ENCODE measurements at regions not wholly inside any gene's neighbourhood (a gene's known extent, or its start where the extent isn't known, plus 50 kb on each side); places are given as distances from the start of the nearest gene placed in this dataset.

GRCh38 chr9:73558471-73558870 is 406.8 kb downstream of the ANXA1 start:
- Histone ChIP-seq H3K9me3 (no peaks in the 10 kb centered on the region), H3K36me3 (no peaks in the 10 kb centered on the region), H3K27me3 (no peaks in the 10 kb centered on the region), H3K27ac (no peak overlapping the region), H3K4me3 (no peak overlapping the region), H3K4me1 (no peaks in the 10 kb centered on the region)
- no peak for DNase-seq
- no peak for TF ChIP-seq POLR2A (IDR thresholded peaks at IDR 0.05)
- no peak for TF ChIP-seq CTCF (IDR thresholded peaks at IDR 0.05 in 4 of 5, conservative IDR thresholded peaks at IDR 0.05 in 1 of 5)
- in situ Hi-C loops (cut with MboI; ENCODE audit: low sequenced_read_pairs in 4 of 4) (no loop called here), intact Hi-C loops (cut with DNase I; ENCODE audit: low total_unique reads) (no loop called here)
- ATAC-seq = no peak

GRCh38 chr9:73565026-73565425 is 413.4 kb downstream of the ANXA1 start:
- Histone ChIP-seq H3K27me3 (no peaks in the 10 kb centered on the region), H3K27ac (no peak overlapping the region), H3K36me3 (no peaks in the 10 kb centered on the region), H3K4me3 (no peak overlapping the region), H3K4me1 (no peaks in the 10 kb centered on the region), H3K9me3 (no peaks in the 10 kb centered on the region)
- in situ Hi-C loops (cut with MboI; ENCODE audit: low sequenced_read_pairs in 4 of 4) (no loop called here), intact Hi-C loops (cut with DNase I; ENCODE audit: low total_unique reads) (no loop called here)
- DNase-seq = no peak
- no peak for ATAC-seq
- TF ChIP-seq POLR2A (IDR thresholded peaks at IDR 0.05) (no peak), CTCF (IDR thresholded peaks at IDR 0.05 in 4 of 5, conservative IDR thresholded peaks at IDR 0.05 in 1 of 5) (no peak)

GRCh38 chr9:73565833-73566465 is 414.3 kb downstream of the ANXA1 start:
- in situ Hi-C loops (cut with MboI; ENCODE audit: low sequenced_read_pairs in 4 of 4) = no loop called here
- Histone ChIP-seq H3K9me3 (no peaks in the 10 kb centered on the region), H3K4me3 (no peak overlapping the region), H3K36me3 (no peaks in the 10 kb centered on the region), H3K27me3 (no peaks in the 10 kb centered on the region), H3K27ac (no peak overlapping the region), H3K4me1 (no peaks in the 10 kb centered on the region)
- ATAC-seq (no peak), DNase-seq (no peak)
- intact Hi-C loops (cut with DNase I; ENCODE audit: low total_unique reads) = no loop called here
- TF ChIP-seq POLR2A (IDR thresholded peaks at IDR 0.05) = no peak
- no peak for TF ChIP-seq CTCF (IDR thresholded peaks at IDR 0.05 in 4 of 5, conservative IDR thresholded peaks at IDR 0.05 in 1 of 5)

- TF ChIP-seq CTCF (IDR thresholded peaks at IDR 0.05 in 4 of 5, conservative IDR thresholded peaks at IDR 0.05 in 1 of 5) = no peak
- no peak for TF ChIP-seq POLR2A (IDR thresholded peaks at IDR 0.05)
- ATAC-seq = no peak
- H3K36me3 ChIP-seq = no peaks in the 10 kb centered on the region
- H3K4me3 ChIP-seq = no peak overlapping the region
- in situ Hi-C loops (cut with MboI; ENCODE audit: low sequenced_read_pairs in 4 of 4) = no loop called here
- intact Hi-C loops (cut with DNase I; ENCODE audit: low total_unique reads) = no loop called here
- H3K4me1 ChIP-seq = no peaks in the 10 kb centered on the region
- no peak for DNase-seq
- H3K9me3 ChIP-seq = no peaks in the 10 kb centered on the region
- no peak overlapping the region for H3K27ac ChIP-seq
- H3K27me3 ChIP-seq = no peaks in the 10 kb centered on the region
Observed at GRCh38 chr9:73566627-73567026, 415.0 kb downstream of the ANXA1 start.

- H3K4me3 ChIP-seq = no peak overlapping the region
- no peaks in the 10 kb centered on the region for H3K36me3 ChIP-seq
- DNase-seq = no peak
- TF ChIP-seq POLR2A (IDR thresholded peaks at IDR 0.05) = no peak
- no peak for TF ChIP-seq CTCF (IDR thresholded peaks at IDR 0.05 in 4 of 5, conservative IDR thresholded peaks at IDR 0.05 in 1 of 5)
- no peaks in the 10 kb centered on the region for H3K27me3 ChIP-seq
- intact Hi-C loops (cut with DNase I; ENCODE audit: low total_unique reads) (no loop called here), in situ Hi-C loops (cut with MboI; ENCODE audit: low sequenced_read_pairs in 4 of 4) (no loop called here)
- no peaks in the 10 kb centered on the region for H3K9me3 ChIP-seq
- no peak overlapping the region for H3K27ac ChIP-seq
- no peak for ATAC-seq
- H3K4me1 ChIP-seq = no peaks in the 10 kb centered on the region
Observed at GRCh38 chr9:73573235-73573634, 421.6 kb downstream of the ANXA1 start.

Measured in gastrocnemius medialis (tissue), 4 donors.